GM12873 (cell line): ENCODE measurements at regions not wholly inside any gene's neighbourhood (a gene's known extent, or its start where the extent isn't known, plus 50 kb on each side); places are given as distances from the start of the nearest gene placed in this dataset.

Experiments used
- CTCF ChIP-seq: IDR thresholded peaks from 2 replicates; pipeline ENCODE4 v1.5.1; 2012; ENCODE audit warnings: low read depth, mild to moderate bottlenecking, moderate library complexity, low read length, control low read depth; ENCODE audit not compliant: insufficient read depth; ENCODE audit errors: missing control alignments

- TF ChIP-seq CTCF = no peak
These were observed 139.1 kb upstream of the PAQR3 start for GRCh38 chr4:79078339-79078738.

- TF ChIP-seq CTCF = no peak
These were observed 134.8 kb upstream of the PAQR3 start for GRCh38 chr4:79074040-79074439.

- TF ChIP-seq CTCF = no peak
These were observed 134.2 kb upstream of the PAQR3 start for GRCh38 chr4:79073471-79073870.

- TF ChIP-seq CTCF = no peak
These were observed 126.0 kb upstream of the PAQR3 start for GRCh38 chr4:79065262-79065661.

- TF ChIP-seq CTCF = no peak
These were observed 125.6 kb upstream of the PAQR3 start for GRCh38 chr4:79064806-79065205.

GRCh38 chr4:79059631-79060399 lies 120.6 kb upstream of the PAQR3 start:
- TF ChIP-seq CTCF = no peak

GRCh38 chr4:79057772-79058171 lies 118.5 kb upstream of the PAQR3 start:
- TF ChIP-seq CTCF = no peak
